ENCODE measurements at regions not wholly inside any gene's neighbourhood (a gene's known extent, or its start where the extent isn't known, plus 50 kb on each side); places are given as distances from the start of the nearest gene placed in this dataset.

DNA sequence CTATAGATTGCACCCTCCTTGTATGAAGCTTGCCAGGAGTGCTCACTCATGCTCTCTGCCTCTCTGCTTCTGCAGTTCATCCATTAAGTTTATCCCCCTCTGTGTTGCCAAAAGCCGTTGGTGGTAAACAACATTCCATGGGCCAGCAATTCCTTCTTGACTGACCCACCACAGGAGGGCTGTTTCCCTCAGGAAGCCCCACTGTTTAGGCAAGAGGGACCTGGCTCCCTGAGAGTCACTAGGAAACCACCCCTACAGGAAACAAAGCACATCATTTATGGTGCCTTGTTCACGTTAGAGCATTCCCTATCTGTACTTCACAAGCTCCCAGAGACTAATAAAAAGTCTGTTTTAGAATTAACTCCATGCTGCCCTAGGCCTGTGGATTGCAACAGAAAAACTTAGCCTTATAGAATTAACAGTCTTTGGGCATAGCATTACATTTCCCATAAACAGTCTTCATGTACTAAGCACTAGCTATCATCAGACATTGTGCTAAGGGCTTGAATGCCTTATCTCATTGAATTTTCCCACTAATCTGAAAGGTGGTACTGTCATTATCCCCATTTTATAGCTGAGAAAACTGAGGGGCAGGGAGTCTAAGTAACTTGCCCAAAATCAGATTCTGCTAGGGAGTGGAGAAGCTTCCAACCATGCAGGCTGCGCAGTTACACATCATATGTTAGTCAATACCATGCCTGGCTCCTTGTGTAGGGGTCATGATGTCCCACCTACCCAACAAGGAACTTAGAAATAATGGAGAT, 149.9 kb downstream of the SHQ1 start:
- TF ChIP-seq EZH2phosphoT487 (IDR thresholded peaks at IDR 0.05; ENCODE audit: low read depth, severe bottlenecking, unreplicated experiment) (no peak), EZH2 (IDR thresholded peaks at IDR 0.05; ENCODE audit: borderline replicate concordance) (no peak)
- TF ChIP-seq, protein P1, sequence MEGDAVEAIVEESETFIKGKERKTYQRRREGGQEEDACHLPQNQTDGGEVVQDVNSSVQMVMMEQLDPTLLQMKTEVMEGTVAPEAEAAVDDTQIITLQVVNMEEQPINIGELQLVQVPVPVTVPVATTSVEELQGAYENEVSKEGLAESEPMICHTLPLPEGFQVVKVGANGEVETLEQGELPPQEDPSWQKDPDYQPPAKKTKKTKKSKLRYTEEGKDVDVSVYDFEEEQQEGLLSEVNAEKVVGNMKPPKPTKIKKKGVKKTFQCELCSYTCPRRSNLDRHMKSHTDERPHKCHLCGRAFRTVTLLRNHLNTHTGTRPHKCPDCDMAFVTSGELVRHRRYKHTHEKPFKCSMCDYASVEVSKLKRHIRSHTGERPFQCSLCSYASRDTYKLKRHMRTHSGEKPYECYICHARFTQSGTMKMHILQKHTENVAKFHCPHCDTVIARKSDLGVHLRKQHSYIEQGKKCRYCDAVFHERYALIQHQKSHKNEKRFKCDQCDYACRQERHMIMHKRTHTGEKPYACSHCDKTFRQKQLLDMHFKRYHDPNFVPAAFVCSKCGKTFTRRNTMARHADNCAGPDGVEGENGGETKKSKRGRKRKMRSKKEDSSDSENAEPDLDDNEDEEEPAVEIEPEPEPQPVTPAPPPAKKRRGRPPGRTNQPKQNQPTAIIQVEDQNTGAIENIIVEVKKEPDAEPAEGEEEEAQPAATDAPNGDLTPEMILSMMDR (IDR thresholded peaks at IDR 0.05; ENCODE audit: poor library complexity) = no peak
- no peaks in the 10 kb centered on the region for H3K79me2 ChIP-seq
- H3K4me1 ChIP-seq (ENCODE audit: insufficient read depth) = peaks cover 22% of the 10 kb centered on the region

DNA sequence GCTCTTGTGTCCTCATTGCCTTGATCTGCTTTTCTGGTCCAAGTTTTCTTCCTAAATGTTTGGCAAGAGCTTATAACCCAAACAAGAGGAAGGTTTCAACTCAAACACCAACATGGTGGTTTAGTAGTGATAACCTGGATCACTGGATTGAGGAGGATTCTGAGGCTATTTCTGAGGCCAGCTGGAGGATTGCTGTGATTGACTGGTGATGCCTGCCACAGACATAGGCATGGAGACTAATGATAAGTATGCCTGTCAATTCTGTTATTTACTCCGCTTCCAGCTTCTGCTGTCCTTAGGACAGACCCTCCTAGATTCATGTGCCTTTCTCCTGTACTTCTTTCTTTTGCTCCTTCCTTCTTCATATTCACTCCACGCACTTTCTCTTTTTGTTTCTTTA, 150.5 kb downstream of the SHQ1 start:
- H3K4me2 ChIP-seq = peak overlapping the region; percentile 6
- no peaks in the 10 kb centered on the region for H3K9me2 ChIP-seq (replicated peaks; ENCODE audit: insufficient read depth)
- no peaks in the 10 kb centered on the region for H3K79me2 ChIP-seq
- no peak overlapping the region for H2AFZ ChIP-seq
- no peaks in the 10 kb centered on the region for H3K9me3 ChIP-seq (ENCODE audit: low read depth)
- no peaks in the 10 kb centered on the region for H4K20me1 ChIP-seq (ENCODE audit: insufficient read depth, poor library complexity, severe bottlenecking)
- H3K36me3 ChIP-seq (replicated peaks; ENCODE audit: insufficient read depth, low read depth) = no peaks in the 10 kb centered on the region
- no peak for DNase-seq (ENCODE audit: low spot score)
- H3K4me1 ChIP-seq (ENCODE audit: insufficient read depth) = peaks cover 22% of the 10 kb centered on the region
- H3K4me3 ChIP-seq = no peak overlapping the region
- 56% methylated on average over 2 of the region's 2 CpGs for WGBS (ENCODE audit: low lambda C conversion rate, missing lambda C conversion rate)
- H3K27me3 ChIP-seq = no peaks in the 10 kb centered on the region
- TF ChIP-seq, protein P1 (IDR thresholded peaks at IDR 0.05; ENCODE audit: poor library complexity) = no peak
- TF ChIP-seq EZH2 (IDR thresholded peaks at IDR 0.05; ENCODE audit: borderline replicate concordance) (no peak), EZH2phosphoT487 (IDR thresholded peaks at IDR 0.05; ENCODE audit: low read depth, severe bottlenecking, unreplicated experiment) (no peak)
- no peak overlapping the region for H3K27ac ChIP-seq

More for the DNA sequence above, 149.9 kb downstream of the SHQ1 start:
- Histone ChIP-seq H2AFZ (no peak overlapping the region), H3K9me3 (ENCODE audit: low read depth) (no peaks in the 10 kb centered on the region), H4K20me1 (ENCODE audit: insufficient read depth, poor library complexity, severe bottlenecking) (no peaks in the 10 kb centered on the region), H3K27ac (no peak overlapping the region), H3K9me2 (replicated peaks; ENCODE audit: insufficient read depth) (no peaks in the 10 kb centered on the region), H3K4me3 (no peak overlapping the region), H3K4me2 (peak overlapping the region; percentile 6), H3K27me3 (no peaks in the 10 kb centered on the region), H3K36me3 (replicated peaks; ENCODE audit: insufficient read depth, low read depth) (no peaks in the 10 kb centered on the region)
- WGBS (ENCODE audit: low lambda C conversion rate, missing lambda C conversion rate) = 39% methylated on average over 3 of the region's 3 CpGs
- DNase-seq (ENCODE audit: low spot score) = no peak

DNA sequence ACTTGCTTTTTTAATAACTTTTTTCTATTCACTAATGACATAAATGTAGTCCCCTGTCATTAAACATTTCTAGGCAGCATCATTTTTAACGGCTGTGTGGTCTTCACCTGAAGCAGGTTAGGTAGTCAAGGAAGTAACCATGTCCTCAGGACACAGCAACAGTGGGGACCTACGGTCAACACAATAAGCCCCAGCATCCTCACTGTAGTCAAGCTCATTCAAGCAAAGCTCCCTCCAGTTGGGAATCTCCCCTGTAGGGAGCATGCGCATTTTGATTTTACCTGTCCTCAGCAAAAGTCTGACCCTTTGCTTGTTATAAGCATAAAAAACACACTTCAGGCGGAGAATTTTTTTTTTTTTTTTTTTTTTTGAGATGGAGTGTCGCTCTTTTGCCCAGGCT, 151.4 kb downstream of the SHQ1 start:
- no peak overlapping the region for H3K27ac ChIP-seq
- no peak overlapping the region for H2AFZ ChIP-seq
- no peaks in the 10 kb centered on the region for H3K9me3 ChIP-seq (ENCODE audit: low read depth)
- TF ChIP-seq, protein P1 (IDR thresholded peaks at IDR 0.05; ENCODE audit: poor library complexity) = no peak
- no peak for TF ChIP-seq EZH2phosphoT487 (IDR thresholded peaks at IDR 0.05; ENCODE audit: low read depth, severe bottlenecking, unreplicated experiment)
- no peak for TF ChIP-seq EZH2 (IDR thresholded peaks at IDR 0.05; ENCODE audit: borderline replicate concordance)
- H3K4me3 ChIP-seq = no peak overlapping the region
- 86% methylated on average over 5 of the region's 5 CpGs for WGBS (ENCODE audit: low lambda C conversion rate, missing lambda C conversion rate)
- H3K27me3 ChIP-seq = no peaks in the 10 kb centered on the region
- H3K4me1 ChIP-seq (ENCODE audit: insufficient read depth) = peaks cover 22% of the 10 kb centered on the region
- H4K20me1 ChIP-seq (ENCODE audit: insufficient read depth, poor library complexity, severe bottlenecking) = no peaks in the 10 kb centered on the region
- H3K79me2 ChIP-seq = no peaks in the 10 kb centered on the region
- H3K4me2 ChIP-seq = no peak overlapping the region
- no peaks in the 10 kb centered on the region for H3K36me3 ChIP-seq (replicated peaks; ENCODE audit: insufficient read depth, low read depth)
- DNase-seq (ENCODE audit: low spot score) = no peak
- H3K9me2 ChIP-seq (replicated peaks; ENCODE audit: insufficient read depth) = no peaks in the 10 kb centered on the region

All from hepatocyte (in vitro differentiated cells).